ENCODE measurements at regions not wholly inside any gene's neighbourhood (a gene's known extent, or its start where the extent isn't known, plus 50 kb on each side); places are given as distances from the start of the nearest gene placed in this dataset.

DNA sequence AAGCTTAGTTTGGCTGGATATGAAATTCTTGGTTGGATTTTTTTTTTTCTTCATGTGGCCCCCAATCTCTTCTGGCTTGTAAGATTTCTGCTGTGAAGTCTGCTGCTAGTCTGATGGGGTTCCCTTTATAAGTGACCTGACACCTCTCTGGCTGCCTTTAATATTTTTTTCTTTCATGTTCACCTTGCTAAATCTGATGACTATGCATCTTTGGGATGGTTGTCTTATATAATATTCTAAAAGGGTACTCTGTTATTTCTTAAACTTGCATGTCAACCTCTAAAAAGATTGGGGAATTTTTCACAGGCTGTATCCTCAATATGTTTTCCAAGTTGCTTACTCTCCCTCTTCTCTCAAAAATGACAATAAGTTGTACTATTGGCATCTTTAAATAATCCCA lies 500.0 kb downstream of the CAAP1 start:
- TF ChIP-seq, protein P1, sequence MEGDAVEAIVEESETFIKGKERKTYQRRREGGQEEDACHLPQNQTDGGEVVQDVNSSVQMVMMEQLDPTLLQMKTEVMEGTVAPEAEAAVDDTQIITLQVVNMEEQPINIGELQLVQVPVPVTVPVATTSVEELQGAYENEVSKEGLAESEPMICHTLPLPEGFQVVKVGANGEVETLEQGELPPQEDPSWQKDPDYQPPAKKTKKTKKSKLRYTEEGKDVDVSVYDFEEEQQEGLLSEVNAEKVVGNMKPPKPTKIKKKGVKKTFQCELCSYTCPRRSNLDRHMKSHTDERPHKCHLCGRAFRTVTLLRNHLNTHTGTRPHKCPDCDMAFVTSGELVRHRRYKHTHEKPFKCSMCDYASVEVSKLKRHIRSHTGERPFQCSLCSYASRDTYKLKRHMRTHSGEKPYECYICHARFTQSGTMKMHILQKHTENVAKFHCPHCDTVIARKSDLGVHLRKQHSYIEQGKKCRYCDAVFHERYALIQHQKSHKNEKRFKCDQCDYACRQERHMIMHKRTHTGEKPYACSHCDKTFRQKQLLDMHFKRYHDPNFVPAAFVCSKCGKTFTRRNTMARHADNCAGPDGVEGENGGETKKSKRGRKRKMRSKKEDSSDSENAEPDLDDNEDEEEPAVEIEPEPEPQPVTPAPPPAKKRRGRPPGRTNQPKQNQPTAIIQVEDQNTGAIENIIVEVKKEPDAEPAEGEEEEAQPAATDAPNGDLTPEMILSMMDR (IDR thresholded peaks at IDR 0.05), result no peak
- Mint-ChIP-seq H3K4me3 (ENCODE audit: unreplicated experiment) (no peak overlapping the region), H3K36me3 (ENCODE audit: low read depth) (no peaks in the 10 kb centered on the region), H3K9me3 (ENCODE audit: low read depth) (peaks cover 14% of the 10 kb centered on the region), H3K27me3 (ENCODE audit: low read depth) (peaks cover 4% of the 10 kb centered on the region), H3K27ac (ENCODE audit: unreplicated experiment) (no peak overlapping the region), H3K4me1 (ENCODE audit: low read depth) (no peaks in the 10 kb centered on the region)
- no peak for DNase-seq (ENCODE audit: low spot score)

DNA sequence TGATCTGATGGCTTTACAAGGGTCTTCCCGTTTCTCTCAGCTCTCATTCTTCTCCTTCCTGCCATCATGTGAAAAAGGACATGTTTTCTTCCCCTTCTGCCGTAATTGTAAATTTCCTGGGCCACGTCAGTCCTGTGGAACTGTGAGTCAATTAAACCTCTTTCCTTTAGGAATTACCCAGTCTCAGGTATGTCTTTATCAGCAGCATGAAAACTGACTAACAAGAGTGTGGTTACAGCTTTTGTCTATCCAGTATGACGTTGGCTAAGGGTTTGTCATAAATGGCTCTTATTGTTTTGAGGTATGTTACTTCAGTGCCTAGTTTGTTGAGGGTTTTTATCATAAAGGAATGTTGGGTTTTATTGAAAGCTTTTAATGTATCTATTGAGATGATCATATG lies 501.6 kb downstream of the CAAP1 start:
- Mint-ChIP-seq H3K9me3 (ENCODE audit: low read depth) (peaks cover 14% of the 10 kb centered on the region), H3K27me3 (ENCODE audit: low read depth) (peaks cover 6% of the 10 kb centered on the region), H3K4me1 (ENCODE audit: low read depth) (no peaks in the 10 kb centered on the region), H3K36me3 (ENCODE audit: low read depth) (no peaks in the 10 kb centered on the region), H3K27ac (ENCODE audit: unreplicated experiment) (no peak overlapping the region), H3K4me3 (ENCODE audit: unreplicated experiment) (no peak overlapping the region)
- no peak for DNase-seq (ENCODE audit: low spot score)
- TF ChIP-seq, protein P1 (IDR thresholded peaks at IDR 0.05), result no peak

DNA sequence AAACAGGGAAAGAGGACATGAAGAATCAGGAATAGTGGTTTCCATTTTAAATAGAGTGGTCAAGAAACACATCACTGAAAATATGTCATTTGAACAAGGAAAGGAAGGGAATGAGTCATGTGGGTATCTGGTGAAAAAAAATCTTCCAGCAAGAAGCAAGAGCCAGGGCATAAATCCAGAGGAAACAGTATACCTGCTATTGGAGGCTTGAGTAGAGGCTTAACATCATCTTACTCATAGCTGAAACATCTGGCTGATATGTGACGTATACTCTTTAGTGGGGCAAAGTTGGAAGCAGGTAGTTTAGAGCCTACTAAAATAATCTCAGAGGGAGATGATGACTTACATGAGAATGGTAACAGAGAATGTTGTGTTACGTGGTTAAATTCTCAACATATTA lies 517.2 kb downstream of the CAAP1 start:
- Mint-ChIP-seq H3K36me3 (ENCODE audit: low read depth) (no peaks in the 10 kb centered on the region), H3K4me3 (ENCODE audit: unreplicated experiment) (no peak overlapping the region), H3K4me1 (ENCODE audit: low read depth) (no peaks in the 10 kb centered on the region), H3K9me3 (ENCODE audit: low read depth) (peaks cover 4% of the 10 kb centered on the region), H3K27ac (ENCODE audit: unreplicated experiment) (no peak overlapping the region), H3K27me3 (ENCODE audit: low read depth) (peaks cover 16% of the 10 kb centered on the region)
- DNase-seq (ENCODE audit: low spot score), result no peak
- TF ChIP-seq, protein P1 (IDR thresholded peaks at IDR 0.05), result no peak

DNA sequence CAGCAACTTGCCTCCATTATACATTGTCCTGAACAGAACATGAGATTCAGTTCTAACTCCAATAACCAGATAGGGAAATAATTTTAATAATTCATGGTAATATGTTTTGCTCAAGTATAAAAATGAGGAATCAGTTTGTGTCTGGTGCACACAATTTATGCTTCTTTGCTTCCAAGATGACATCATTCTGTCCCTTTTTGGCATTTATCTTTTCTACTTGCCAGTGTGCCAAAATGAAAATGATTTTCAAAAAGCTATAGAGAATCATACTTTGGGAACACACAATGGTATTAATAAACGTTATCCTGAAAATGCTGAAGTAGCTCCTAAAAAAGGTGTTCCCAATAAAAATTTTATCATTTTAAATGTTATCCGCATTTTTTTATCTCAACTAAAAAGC lies 519.0 kb downstream of the CAAP1 start:
- no peak overlapping the region for H3K4me3 Mint-ChIP-seq (ENCODE audit: unreplicated experiment)
- DNase-seq (ENCODE audit: low spot score), result no peak
- TF ChIP-seq, protein P1 (IDR thresholded peaks at IDR 0.05), result no peak
- peaks cover 14% of the 10 kb centered on the region for H3K27me3 Mint-ChIP-seq (ENCODE audit: low read depth)
- H3K27ac Mint-ChIP-seq (ENCODE audit: unreplicated experiment), result no peak overlapping the region
- no peaks in the 10 kb centered on the region for H3K36me3 Mint-ChIP-seq (ENCODE audit: low read depth)
- peaks cover 4% of the 10 kb centered on the region for H3K9me3 Mint-ChIP-seq (ENCODE audit: low read depth)
- H3K4me1 Mint-ChIP-seq (ENCODE audit: low read depth), result no peaks in the 10 kb centered on the region

DNA sequence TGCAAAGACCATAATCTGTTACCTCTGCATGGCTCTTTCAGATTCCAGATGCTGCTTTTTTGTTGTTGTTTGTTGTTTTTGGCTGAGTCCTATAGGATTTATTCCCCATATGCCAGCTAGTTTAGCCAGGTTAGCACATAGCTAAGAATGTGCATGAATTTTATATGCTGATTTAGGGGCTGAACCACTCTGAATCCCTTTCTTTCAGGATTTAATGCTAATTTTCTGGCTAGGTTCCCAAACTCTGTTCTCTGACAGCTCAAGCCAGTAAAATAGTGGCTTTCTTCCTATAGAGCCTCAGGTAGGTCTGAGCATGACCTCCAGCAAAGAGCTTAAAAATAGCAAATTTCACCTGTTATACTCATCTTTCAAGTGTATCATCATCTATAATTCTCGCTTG lies 521.4 kb downstream of the CAAP1 start:
- no peaks in the 10 kb centered on the region for H3K9me3 Mint-ChIP-seq (ENCODE audit: low read depth)
- peaks cover 22% of the 10 kb centered on the region for H3K27me3 Mint-ChIP-seq (ENCODE audit: low read depth)
- no peak for DNase-seq (ENCODE audit: low spot score)
- no peak overlapping the region for H3K27ac Mint-ChIP-seq (ENCODE audit: unreplicated experiment)
- TF ChIP-seq, protein P1 (IDR thresholded peaks at IDR 0.05), result no peak
- no peaks in the 10 kb centered on the region for H3K4me1 Mint-ChIP-seq (ENCODE audit: low read depth)
- no peaks in the 10 kb centered on the region for H3K36me3 Mint-ChIP-seq (ENCODE audit: low read depth)
- H3K4me3 Mint-ChIP-seq (ENCODE audit: unreplicated experiment), result no peak overlapping the region
